Retinal pigment epithelial cell (primary cell): ENCODE measurements at regions not wholly inside any gene's neighbourhood (a gene's known extent, or its start where the extent isn't known, plus 50 kb on each side); places are given as distances from the start of the nearest gene placed in this dataset.
A peak's percentile ranks its signal among the peaks of the same experiment; 100 is the strongest.

Source experiments
- DNase-seq: peaks from one replicate; pipeline ENCODE4 v3.0.0-alpha.2; 2010; ENCODE audit warnings: low read depth
- H3K4me3 ChIP-seq: 2 replicates; pipeline ENCODE4 v1.5.1; 2011; ENCODE audit warnings: mild to moderate bottlenecking, low read length, control low read depth, moderate library complexity
- TF ChIP-seq, protein P1 (sequence below): conservative IDR thresholded peaks from 2 replicates; pipeline ENCODE4 v1.5.1; 2011; ENCODE audit warnings: low read depth, low read length, control low read depth, inconsistent platforms

GRCh38 chr9:118326326-118326725 is 622.1 kb downstream of the TLR4 start:
- no peak for DNase-seq

GRCh38 chr9:118330191-118330986 is 626.2 kb downstream of the TLR4 start:
- TF ChIP-seq, protein P1, sequence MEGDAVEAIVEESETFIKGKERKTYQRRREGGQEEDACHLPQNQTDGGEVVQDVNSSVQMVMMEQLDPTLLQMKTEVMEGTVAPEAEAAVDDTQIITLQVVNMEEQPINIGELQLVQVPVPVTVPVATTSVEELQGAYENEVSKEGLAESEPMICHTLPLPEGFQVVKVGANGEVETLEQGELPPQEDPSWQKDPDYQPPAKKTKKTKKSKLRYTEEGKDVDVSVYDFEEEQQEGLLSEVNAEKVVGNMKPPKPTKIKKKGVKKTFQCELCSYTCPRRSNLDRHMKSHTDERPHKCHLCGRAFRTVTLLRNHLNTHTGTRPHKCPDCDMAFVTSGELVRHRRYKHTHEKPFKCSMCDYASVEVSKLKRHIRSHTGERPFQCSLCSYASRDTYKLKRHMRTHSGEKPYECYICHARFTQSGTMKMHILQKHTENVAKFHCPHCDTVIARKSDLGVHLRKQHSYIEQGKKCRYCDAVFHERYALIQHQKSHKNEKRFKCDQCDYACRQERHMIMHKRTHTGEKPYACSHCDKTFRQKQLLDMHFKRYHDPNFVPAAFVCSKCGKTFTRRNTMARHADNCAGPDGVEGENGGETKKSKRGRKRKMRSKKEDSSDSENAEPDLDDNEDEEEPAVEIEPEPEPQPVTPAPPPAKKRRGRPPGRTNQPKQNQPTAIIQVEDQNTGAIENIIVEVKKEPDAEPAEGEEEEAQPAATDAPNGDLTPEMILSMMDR, result no peak

More at GRCh38 chr9:118326326-118326725, 622.1 kb downstream of the TLR4 start:
- no peak overlapping the region for H3K4me3 ChIP-seq
- TF ChIP-seq, protein P1, result no peak

GRCh38 chr9:118331622-118332045 is 627.4 kb downstream of the TLR4 start:
- TF ChIP-seq, protein P1, result no peak
- DNase-seq, result peak; percentile 47
- no peak overlapping the region for H3K4me3 ChIP-seq

More at GRCh38 chr9:118330191-118330986, 626.2 kb downstream of the TLR4 start:
- no peak for DNase-seq
- H3K4me3 ChIP-seq, result no peak overlapping the region

GRCh38 chr9:118336250-118336942 is 632.2 kb downstream of the TLR4 start:
- TF ChIP-seq, protein P1, result no peak
- DNase-seq, result peak; percentile 68
- H3K4me3 ChIP-seq, result no peak overlapping the region

DNA sequence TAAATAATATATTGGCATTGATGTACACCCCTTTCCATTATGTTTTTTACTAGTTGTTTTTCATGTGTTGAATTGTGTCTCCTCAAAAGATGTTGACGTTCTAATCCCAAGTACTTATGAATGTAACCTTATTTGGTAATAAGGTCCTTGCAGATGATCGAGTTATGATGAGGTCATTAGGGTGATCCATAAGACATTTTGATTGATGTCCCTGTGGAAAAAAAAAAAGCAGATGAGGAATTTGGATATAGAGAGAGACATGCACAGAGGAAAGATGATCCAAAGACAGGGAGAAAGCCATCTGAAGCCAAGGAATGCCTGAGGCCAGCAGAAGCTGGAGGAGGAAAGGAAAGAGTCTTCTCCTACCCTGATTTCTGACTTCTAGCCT is 632.7 kb downstream of the TLR4 start:
- TF ChIP-seq, protein P1, result no peak
- H3K4me3 ChIP-seq, result no peak overlapping the region
- no peak for DNase-seq

- H3K4me3 ChIP-seq, result no peak overlapping the region
- TF ChIP-seq, protein P1, result no peak
- DNase-seq, result no peak
Observed at GRCh38 chr9:118360036-118360435, 655.8 kb downstream of the TLR4 start.

- H3K4me3 ChIP-seq, result no peak overlapping the region
- peak; percentile 8 for DNase-seq
- TF ChIP-seq, protein P1, result no peak
Observed at GRCh38 chr9:118362123-118362522, 657.9 kb downstream of the TLR4 start.
